Peyer's patch (tissue), 4 donors: ENCODE measurements at regions not wholly inside any gene's neighbourhood (a gene's known extent, or its start where the extent isn't known, plus 50 kb on each side); places are given as distances from the start of the nearest gene placed in this dataset.

ENCODE experiments used
- DNase-seq, 3 donors: peaks; one replicate each; pipeline ENCODE4 v3.0.0-alpha.2; 2017 to 2019
- H3K27ac ChIP-seq, 4 donors: fragments of 200-600 bp; sonication (generic); one replicate each; pipeline ENCODE4 v1.5.1; 2016 to 2019
- H3K27me3 ChIP-seq, 2 donors: fragments of 200-600 bp; sonication (generic); one replicate each; pipeline ENCODE4 v1.5.1; 2019
- H3K36me3 ChIP-seq, 3 donors: fragments of 200-600 bp; sonication (generic); one replicate each; pipeline ENCODE4 v1.5.1; 2016 to 2019
- H3K4me1 ChIP-seq, 4 donors: fragments of 200-600 bp; sonication (generic); one replicate each; pipeline ENCODE4 v1.5.1; 2016 to 2019
- H3K4me3 ChIP-seq, 4 donors: fragments of 200-600 bp; sonication (generic); 1 replicate in 3 of 4; 2 replicates in 1 of 4; pipeline ENCODE4 v1.5.1; 2016 to 2019; ENCODE audit warnings: mild to moderate bottlenecking in 1 of 4
- H3K9me3 ChIP-seq, 4 donors: fragments of 200-600 bp; sonication (generic); one replicate each; pipeline ENCODE4 v1.5.1; 2016 to 2019; ENCODE audit warnings: mild to moderate bottlenecking in 1 of 4
- CTCF ChIP-seq, 6 experiments: fragments of 450-650 bp in 4 of 6; fragments of 200-600 bp in 2 of 6; sonication (generic) in 1 of 6; IDR thresholded peaks; one replicate each; pipeline ENCODE4 v1.5.1; 2017 to 2019; ENCODE audit warnings: antibody characterized with exemption in 6 of 6, mild to moderate bottlenecking in 3 of 6, moderate library complexity in 1 of 6
- POLR2A ChIP-seq, 2 donors: fragments of 450-650 bp; IDR thresholded peaks; one replicate each; pipeline ENCODE4 v1.5.1; 2017; ENCODE audit warnings: antibody characterized with exemption in 2 of 2, mild to moderate bottlenecking in 2 of 2, moderate library complexity in 2 of 2

DNA sequence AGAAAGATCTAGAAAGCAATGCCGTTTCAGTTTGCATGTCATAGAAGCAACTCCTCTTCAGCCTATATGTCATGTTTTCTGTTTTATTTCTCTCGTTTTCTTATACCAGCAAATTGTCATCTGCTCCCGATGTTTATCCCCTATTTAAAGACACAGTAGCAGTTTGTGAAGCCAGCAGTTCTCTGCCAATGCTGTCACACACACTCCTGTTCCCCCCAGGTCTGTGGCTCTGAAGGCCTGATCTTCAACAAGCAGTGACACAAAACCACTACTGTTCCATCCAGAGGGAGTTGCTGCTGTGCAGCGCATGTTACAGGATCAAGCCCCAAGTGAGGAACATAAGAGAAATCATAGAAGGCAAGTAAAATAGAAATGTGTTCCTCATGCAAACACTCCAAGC is 364.1 kb upstream of the SLC30A5 start:
- DNase-seq, result no peak
- Histone ChIP-seq H3K9me3 (no peaks in the 10 kb centered on the region), H3K27me3 (no peaks in the 10 kb centered on the region), H3K27ac (no peak overlapping the region), H3K36me3 (no peaks in the 10 kb centered on the region), H3K4me1 (peaks cover 0 to 8% (median 0%) of the 10 kb centered on the region in 4 donors), H3K4me3 (no peak overlapping the region)
- no peak for TF ChIP-seq POLR2A (IDR thresholded peaks at IDR 0.05)
- no peak for TF ChIP-seq CTCF (IDR thresholded peaks at IDR 0.05)

DNA sequence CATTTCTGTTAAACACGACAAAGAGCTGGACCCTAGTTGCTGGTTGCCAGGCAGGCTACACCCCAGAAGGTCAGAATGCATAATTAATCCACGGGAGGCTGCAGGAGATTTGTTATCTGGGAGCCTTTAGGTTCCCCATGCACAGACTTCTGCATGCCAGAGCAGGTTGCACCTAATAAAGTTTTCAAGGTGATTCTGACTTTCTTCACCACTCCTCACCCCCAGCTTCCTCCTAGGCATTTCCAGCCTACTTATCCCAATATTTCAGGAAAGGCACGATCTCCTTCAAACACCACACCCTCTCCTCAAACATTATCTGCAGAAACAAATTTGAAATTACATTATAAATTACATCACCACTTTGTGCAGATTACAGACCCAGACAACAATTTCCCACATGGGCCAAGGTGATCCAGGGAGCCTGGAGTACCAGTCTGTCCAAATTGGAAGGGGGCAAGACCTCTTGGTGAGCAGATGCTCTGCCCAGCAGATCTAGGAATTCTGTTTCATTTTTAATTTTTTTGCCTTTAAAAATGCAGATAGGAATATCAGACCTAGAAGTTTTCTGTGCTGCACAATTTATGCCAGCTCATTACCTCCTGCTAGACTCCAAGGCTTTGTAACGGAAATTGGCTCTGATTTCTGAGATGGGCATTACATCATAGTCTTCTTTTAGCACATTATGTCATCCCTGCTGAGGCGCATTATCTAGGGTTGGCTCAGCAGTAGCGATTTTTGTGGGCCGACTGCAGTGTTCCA is 363.4 kb upstream of the SLC30A5 start:
- H3K4me3 ChIP-seq, result no peak overlapping the region
- no peaks in the 10 kb centered on the region for H3K27me3 ChIP-seq
- H3K4me1 ChIP-seq, result peaks cover 0 to 8% (median 0%) of the 10 kb centered on the region in 4 donors
- H3K36me3 ChIP-seq, result no peaks in the 10 kb centered on the region
- DNase-seq, result no peak
- H3K27ac ChIP-seq, result peak overlapping the region in 1 of 4 donors; percentile 31
- TF ChIP-seq CTCF (IDR thresholded peaks at IDR 0.05), result no peak
- H3K9me3 ChIP-seq, result no peaks in the 10 kb centered on the region

- DNase-seq, result no peak
- no peak overlapping the region for H3K4me3 ChIP-seq
- TF ChIP-seq POLR2A (IDR thresholded peaks at IDR 0.05) (no peak), CTCF (IDR thresholded peaks at IDR 0.05) (no peak)
- H3K36me3 ChIP-seq, result no peaks in the 10 kb centered on the region
- peak overlapping the region in 1 of 4 donors; percentile 31 for H3K27ac ChIP-seq
- H3K27me3 ChIP-seq, result no peaks in the 10 kb centered on the region
- H3K4me1 ChIP-seq, result peaks cover 0 to 8% (median 0%) of the 10 kb centered on the region in 4 donors
- H3K9me3 ChIP-seq, result no peaks in the 10 kb centered on the region
Observed at GRCh38 chr5:68730979-68731654, 362.7 kb upstream of the SLC30A5 start.

DNA sequence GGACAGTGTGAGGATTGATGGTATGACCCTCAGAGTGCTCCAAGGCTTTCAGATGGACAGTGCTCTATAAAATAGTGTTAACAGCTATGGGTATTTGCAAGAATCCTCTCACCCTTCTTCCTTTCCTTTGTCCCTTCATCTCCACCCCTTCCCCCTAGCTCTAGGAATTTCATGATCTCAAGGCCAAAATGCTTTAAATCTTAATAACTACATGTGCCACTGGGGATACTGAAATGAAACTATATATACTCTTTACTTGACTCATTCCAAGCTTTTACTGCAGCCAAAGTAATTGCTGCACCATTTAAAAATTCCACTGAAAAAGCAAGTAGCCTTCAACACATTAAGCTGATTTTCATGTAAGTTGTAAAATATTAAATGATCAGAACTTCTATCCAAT is 361.6 kb upstream of the SLC30A5 start:
- Histone ChIP-seq H3K27me3 (no peaks in the 10 kb centered on the region), H3K36me3 (no peaks in the 10 kb centered on the region), H3K9me3 (no peaks in the 10 kb centered on the region), H3K27ac (no peak overlapping the region), H3K4me3 (no peak overlapping the region), H3K4me1 (peaks cover 0 to 8% (median 0%) of the 10 kb centered on the region in 4 donors)
- no peak for DNase-seq
- no peak for TF ChIP-seq CTCF (IDR thresholded peaks at IDR 0.05)
- TF ChIP-seq POLR2A (IDR thresholded peaks at IDR 0.05), result no peak

DNA sequence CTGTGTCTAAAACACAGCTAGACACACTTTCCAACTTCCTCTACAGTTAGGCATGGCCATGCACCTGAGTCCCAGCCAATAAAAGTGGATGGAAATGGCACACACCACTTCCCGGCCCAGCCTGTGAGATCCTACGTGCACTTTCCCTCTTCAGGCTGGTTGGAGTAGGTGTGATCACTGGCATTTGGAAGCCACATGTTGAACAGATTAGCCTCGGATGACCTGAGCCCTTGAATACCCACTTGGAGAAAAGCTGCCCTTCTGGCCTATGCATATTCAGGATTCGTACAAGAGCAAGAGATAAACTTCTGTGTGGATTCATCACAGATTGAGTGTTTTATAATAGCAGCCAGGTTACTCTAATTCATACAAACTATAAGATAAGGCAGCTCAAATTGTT is 359.0 kb upstream of the SLC30A5 start:
- Histone ChIP-seq H3K9me3 (no peaks in the 10 kb centered on the region), H3K36me3 (no peaks in the 10 kb centered on the region), H3K4me1 (peaks cover 0 to 8% (median 0%) of the 10 kb centered on the region in 4 donors), H3K27me3 (no peaks in the 10 kb centered on the region), H3K4me3 (no peak overlapping the region), H3K27ac (no peak overlapping the region)
- DNase-seq, result no peak
- TF ChIP-seq CTCF (IDR thresholded peaks at IDR 0.05) (no peak), POLR2A (IDR thresholded peaks at IDR 0.05) (no peak)
